ENCODE measurements at regions not wholly inside any gene's neighbourhood (a gene's known extent, or its start where the extent isn't known, plus 50 kb on each side); places are given as distances from the start of the nearest gene placed in this dataset.
A peak's percentile ranks its signal among the peaks of the same experiment; 100 is the strongest.

DNA sequence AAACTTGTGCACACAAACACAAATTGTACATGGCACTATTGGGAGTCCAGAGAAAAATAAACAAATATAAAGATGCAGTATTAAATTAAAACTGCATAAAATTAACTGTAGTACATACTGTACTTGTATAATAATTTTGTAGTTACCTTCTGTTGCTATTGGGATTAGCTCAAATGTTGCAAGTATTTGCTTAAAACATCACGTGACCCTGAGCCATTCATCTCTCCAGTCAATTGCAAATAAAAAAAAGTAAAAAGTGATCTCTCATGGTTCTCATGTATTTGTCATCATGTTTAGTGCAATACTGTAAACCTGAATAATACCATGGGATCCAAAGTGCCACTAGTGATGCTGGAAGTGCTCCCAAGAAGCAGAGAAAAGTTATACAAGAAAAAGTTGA, 88.1 kb upstream of the NAV3 start:
- DNase-seq (ENCODE audit: extremely low read depth in 1 of 4, low spot score in 3 of 4) (no peak), FAIRE-seq (no peak), ATAC-seq (no peak)
- BruUV-seq (replicated peaks) = no TSS peak
- no peaks in the 10 kb centered on the region for H3K36me3 ChIP-seq (ENCODE audit: control insufficient read depth, insufficient read depth, low read length)
- H3K27ac ChIP-seq (ENCODE audit: extremely low read depth, low read depth, low read length) = no peak overlapping the region
- H3K4me1 ChIP-seq (replicated peaks in 1 of 2; ENCODE audit: control insufficient read depth in 2 of 2, insufficient read depth in 2 of 2, low read length in 2 of 2) = no peaks in the 10 kb centered on the region
- WGBS (ENCODE audit: insufficient coverage, low coverage, missing lambda C conversion rate) = 6% methylated on average over 1 of the region's 1 CpG
- no peak overlapping the region for H3K9ac ChIP-seq (ENCODE audit: insufficient read depth in 1 of 2, low read depth in 2 of 2, low read length in 2 of 2)
- H4K20me1 ChIP-seq (replicated peaks; ENCODE audit: control insufficient read depth, insufficient read depth, low read length) = no peaks in the 10 kb centered on the region
- no peaks in the 10 kb centered on the region for H3K27me3 ChIP-seq (ENCODE audit: control insufficient read depth in 2 of 2, insufficient read depth in 2 of 2, low read length in 2 of 2)
- in situ Hi-C loops (cut with MboI) (no loop called here), intact Hi-C loops (cut with micrococcal nuclease) (no loop called here)
- no peak overlapping the region for H3K4me3 ChIP-seq
- no peak overlapping the region for H2AFZ ChIP-seq (ENCODE audit: low read depth, low read length)
- POLR2A ChIA-PET = no interaction called here
- no peaks in the 10 kb centered on the region for H3K79me2 ChIP-seq (ENCODE audit: control insufficient read depth, insufficient read depth, low read length)
- CTCF ChIA-PET (ENCODE audit: low intra/inter-chr PET ratio) = no interaction called here
- no peaks in the 10 kb centered on the region; the same call in 1 of the 2 replicates for H3K9me3 ChIP-seq (replicated peaks; ENCODE audit: control insufficient read depth, insufficient read depth, low read depth, low read length)
- no peaks in the 10 kb centered on the region for H3K9me1 ChIP-seq (ENCODE audit: control insufficient read depth, insufficient read depth, low read length)
- no peak overlapping the region for H3K4me2 ChIP-seq (ENCODE audit: insufficient read depth, low read length)
- TF ChIP-seq, protein P1, sequence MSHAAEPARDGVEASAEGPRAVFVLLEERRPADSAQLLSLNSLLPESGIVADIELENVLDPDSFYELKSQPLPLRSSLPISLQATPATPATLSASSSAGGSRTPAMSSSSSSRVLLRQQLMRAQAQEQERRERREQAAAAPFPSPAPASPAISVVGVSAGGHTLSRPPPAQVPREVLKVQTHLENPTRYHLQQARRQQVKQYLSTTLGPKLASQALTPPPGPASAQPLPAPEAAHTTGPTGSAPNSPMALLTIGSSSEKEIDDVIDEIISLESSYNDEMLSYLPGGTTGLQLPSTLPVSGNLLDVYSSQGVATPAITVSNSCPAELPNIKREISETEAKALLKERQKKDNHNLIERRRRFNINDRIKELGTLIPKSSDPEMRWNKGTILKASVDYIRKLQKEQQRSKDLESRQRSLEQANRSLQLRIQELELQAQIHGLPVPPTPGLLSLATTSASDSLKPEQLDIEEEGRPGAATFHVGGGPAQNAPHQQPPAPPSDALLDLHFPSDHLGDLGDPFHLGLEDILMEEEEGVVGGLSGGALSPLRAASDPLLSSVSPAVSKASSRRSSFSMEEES (CRISPR knock-in tag; IDR thresholded peaks at IDR 0.05) = peak; percentile 82
- TF ChIP-seq, protein P2, sequence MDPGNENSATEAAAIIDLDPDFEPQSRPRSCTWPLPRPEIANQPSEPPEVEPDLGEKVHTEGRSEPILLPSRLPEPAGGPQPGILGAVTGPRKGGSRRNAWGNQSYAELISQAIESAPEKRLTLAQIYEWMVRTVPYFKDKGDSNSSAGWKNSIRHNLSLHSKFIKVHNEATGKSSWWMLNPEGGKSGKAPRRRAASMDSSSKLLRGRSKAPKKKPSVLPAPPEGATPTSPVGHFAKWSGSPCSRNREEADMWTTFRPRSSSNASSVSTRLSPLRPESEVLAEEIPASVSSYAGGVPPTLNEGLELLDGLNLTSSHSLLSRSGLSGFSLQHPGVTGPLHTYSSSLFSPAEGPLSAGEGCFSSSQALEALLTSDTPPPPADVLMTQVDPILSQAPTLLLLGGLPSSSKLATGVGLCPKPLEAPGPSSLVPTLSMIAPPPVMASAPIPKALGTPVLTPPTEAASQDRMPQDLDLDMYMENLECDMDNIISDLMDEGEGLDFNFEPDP (CRISPR knock-in tag; IDR thresholded peaks at IDR 0.05) = no peak

DNA sequence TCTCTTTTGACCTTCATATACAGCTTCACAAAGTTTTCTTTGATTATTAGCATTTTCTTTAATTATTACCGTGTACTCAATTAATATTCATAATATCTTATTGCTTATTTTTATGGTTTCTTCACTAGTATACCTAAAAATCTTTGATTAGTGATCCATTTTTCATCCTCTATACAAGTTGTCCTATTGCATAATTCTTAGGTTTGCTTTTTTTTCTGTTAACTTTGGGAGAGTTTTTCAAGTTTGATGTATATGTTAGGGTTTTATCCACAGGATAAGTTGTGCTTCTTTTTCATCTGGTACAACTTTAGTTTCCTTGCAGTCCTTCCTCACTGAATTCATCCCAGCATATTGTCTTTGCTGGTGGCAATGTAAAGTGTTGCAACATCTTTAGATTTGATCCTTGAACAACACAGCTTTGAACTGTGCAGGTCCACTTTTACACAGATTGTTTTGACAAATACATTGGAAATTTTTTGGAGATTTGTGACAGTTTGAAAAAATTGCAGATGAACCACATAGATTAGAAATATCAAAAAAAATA, 88.6 kb upstream of the NAV3 start:
- DNase-seq (ENCODE audit: extremely low read depth in 1 of 4, low spot score in 3 of 4) = no peak
- intact Hi-C loops (cut with micrococcal nuclease) = no loop called here
- ChIA-PET POLR2A (no interaction called here), CTCF (ENCODE audit: low intra/inter-chr PET ratio) (no interaction called here)
- no peak for FAIRE-seq
- no peak for ATAC-seq
- 0% methylated on average over 1 of the region's 1 CpG for WGBS (ENCODE audit: insufficient coverage, low coverage, missing lambda C conversion rate)
- Histone ChIP-seq H2AFZ (ENCODE audit: low read depth, low read length) (no peak overlapping the region), H3K4me3 (no peak overlapping the region), H3K4me1 (replicated peaks in 1 of 2; ENCODE audit: control insufficient read depth in 2 of 2, insufficient read depth in 2 of 2, low read length in 2 of 2) (no peaks in the 10 kb centered on the region), H3K27me3 (ENCODE audit: control insufficient read depth in 2 of 2, insufficient read depth in 2 of 2, low read length in 2 of 2) (no peaks in the 10 kb centered on the region), H3K4me2 (ENCODE audit: insufficient read depth, low read length) (no peak overlapping the region), H3K79me2 (ENCODE audit: control insufficient read depth, insufficient read depth, low read length) (no peaks in the 10 kb centered on the region), H3K9me1 (ENCODE audit: control insufficient read depth, insufficient read depth, low read length) (no peaks in the 10 kb centered on the region), H3K36me3 (ENCODE audit: control insufficient read depth, insufficient read depth, low read length) (no peaks in the 10 kb centered on the region), H3K9me3 (replicated peaks; ENCODE audit: control insufficient read depth, insufficient read depth, low read depth, low read length) (no peaks in the 10 kb centered on the region; the same call in 1 of the 2 replicates), H3K9ac (ENCODE audit: insufficient read depth in 1 of 2, low read depth in 2 of 2, low read length in 2 of 2) (no peak overlapping the region), H3K27ac (ENCODE audit: extremely low read depth, low read depth, low read length) (no peak overlapping the region), H4K20me1 (replicated peaks; ENCODE audit: control insufficient read depth, insufficient read depth, low read length) (no peaks in the 10 kb centered on the region)
- in situ Hi-C loops (cut with MboI) = no loop called here
- BruUV-seq (replicated peaks) = no TSS peak
- TF ChIP-seq EZH2 (IDR thresholded peaks at IDR 0.05; ENCODE audit: borderline replicate concordance, low read depth, low read length) (no peak), CEBPB (tag; IDR thresholded peaks at IDR 0.05) (peak; percentile 65), CEBPG (CRISPR knock-in tag; IDR thresholded peaks at IDR 0.05) (no peak), CEBPG (tag; conservative IDR thresholded peaks at IDR 0.05 in 1 of 2, IDR thresholded peaks at IDR 0.05 in 1 of 2) (peak in 1 of 2 experiments; percentile 87; a peak in 2 of 4 replicates)
